Breast epithelium (tissue), 3 donors: ENCODE measurements at regions not wholly inside any gene's neighbourhood (a gene's known extent, or its start where the extent isn't known, plus 50 kb on each side); places are given as distances from the start of the nearest gene placed in this dataset.

Experiments
- POLR2A ChIP-seq: fragments of 450-650 bp; IDR thresholded peaks from one replicate; pipeline ENCODE4 v1.6.1; 2016; ENCODE audit warnings: antibody characterized with exemption, mild to moderate bottlenecking, moderate library complexity
- POLR2AphosphoS5 ChIP-seq, 3 donors: sonication (generic); formaldehyde crosslinking; IDR thresholded peaks; one replicate each; pipeline ENCODE4 v1.6.1; 2017; ENCODE audit warnings: antibody characterized with exemption in 3 of 3

DNA sequence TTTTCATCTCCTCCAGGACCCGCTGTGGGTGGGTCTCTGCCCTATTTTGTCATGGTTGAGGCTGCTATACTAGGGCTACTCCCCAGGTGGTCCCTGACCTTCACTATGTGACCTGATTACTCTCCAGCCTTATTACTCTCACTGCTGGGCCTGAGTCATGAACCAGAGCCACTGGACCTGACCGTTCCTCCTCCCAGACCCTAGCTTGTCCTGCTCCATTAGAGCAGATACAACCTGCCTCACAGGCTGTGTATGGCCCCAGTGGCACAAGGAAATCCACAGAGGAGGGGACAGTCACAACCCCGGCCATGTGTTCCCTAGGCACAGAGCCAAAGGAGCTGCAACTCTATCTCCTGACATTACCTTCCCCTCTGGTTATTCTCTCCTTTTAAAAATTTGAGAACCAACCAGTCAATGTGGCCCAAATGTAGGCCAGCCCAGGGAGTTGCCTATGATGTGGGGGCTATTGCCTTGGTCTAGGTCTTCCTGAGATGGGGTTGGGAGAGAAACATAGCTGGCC, 96.0 kb upstream of the FSTL4 start:
- TF ChIP-seq POLR2A = no peak
- no peak for TF ChIP-seq POLR2AphosphoS5 (IDR thresholded peaks at IDR 0.05)
